Endometrium (tissue), 2 donors: ENCODE measurements at regions not wholly inside any gene's neighbourhood (a gene's known extent, or its start where the extent isn't known, plus 50 kb on each side); places are given as distances from the start of the nearest gene placed in this dataset.

Experiments
- FAIRE-seq: peaks from 2 replicates; lab custom pipeline; 2012; peaks lifted over from hg19 to GRCh38; lab: Jason Lieb, UNC
- donor health status: control.
- donor health status: control.

- FAIRE-seq, result no peak
These were observed 292.2 kb upstream of the MC4R start for GRCh38 chr18:60664736-60665135.

- no peak for FAIRE-seq
These were observed 294.4 kb upstream of the MC4R start for GRCh38 chr18:60667016-60667415.

GRCh38 chr18:60668583-60668982 is 296.0 kb upstream of the MC4R start:
- no peak for FAIRE-seq

GRCh38 chr18:60669938-60670337 is 297.4 kb upstream of the MC4R start:
- FAIRE-seq, result no peak

- peak; percentile 15 for FAIRE-seq
These were observed 298.4 kb upstream of the MC4R start for GRCh38 chr18:60671021-60671420.

- no peak for FAIRE-seq
These were observed 302.6 kb upstream of the MC4R start for GRCh38 chr18:60675126-60675525.

- FAIRE-seq, result no peak
These were observed 303.2 kb upstream of the MC4R start for GRCh38 chr18:60675801-60676200.

- no peak for FAIRE-seq
These were observed 304.2 kb upstream of the MC4R start for GRCh38 chr18:60676815-60677214.

GRCh38 chr18:60684843-60685513 is 312.4 kb upstream of the MC4R start:
- FAIRE-seq, result peak; percentile 95

- no peak for FAIRE-seq
These were observed 313.6 kb upstream of the MC4R start for GRCh38 chr18:60686142-60686541.

- FAIRE-seq, result no peak
These were observed 318.5 kb upstream of the MC4R start for GRCh38 chr18:60691061-60691460.

GRCh38 chr18:60693426-60693825 is 320.9 kb upstream of the MC4R start:
- FAIRE-seq, result no peak

- FAIRE-seq, result no peak
These were observed 326.3 kb upstream of the MC4R start for GRCh38 chr18:60698901-60699300.

- FAIRE-seq, result no peak
These were observed 350.2 kb upstream of the MC4R start for GRCh38 chr18:60722742-60723141.

- no peak for FAIRE-seq
These were observed 359.6 kb upstream of the MC4R start for GRCh38 chr18:60732143-60732542.

- no peak for FAIRE-seq
These were observed 366.6 kb upstream of the MC4R start for GRCh38 chr18:60739212-60739611.

- no peak for FAIRE-seq
These were observed 367.7 kb upstream of the MC4R start for GRCh38 chr18:60740313-60740712.

- no peak for FAIRE-seq
These were observed 373.9 kb upstream of the MC4R start for GRCh38 chr18:60746491-60746890.

- FAIRE-seq, result no peak
These were observed 374.3 kb upstream of the MC4R start for GRCh38 chr18:60746919-60747318.

- FAIRE-seq, result no peak
These were observed 381.2 kb upstream of the MC4R start for GRCh38 chr18:60753753-60754152.

- FAIRE-seq, result no peak
These were observed 381.9 kb upstream of the MC4R start for GRCh38 chr18:60754413-60755009.

GRCh38 chr18:60755134-60755533 is 382.6 kb upstream of the MC4R start:
- no peak for FAIRE-seq

GRCh38 chr18:60775978-60776377 is 403.4 kb upstream of the MC4R start:
- FAIRE-seq, result no peak

GRCh38 chr18:60784161-60784560 is 411.6 kb upstream of the MC4R start:
- FAIRE-seq, result no peak
